Panc1 (cell line): ENCODE measurements at regions not wholly inside any gene's neighbourhood (a gene's known extent, or its start where the extent isn't known, plus 50 kb on each side); places are given as distances from the start of the nearest gene placed in this dataset.

Source experiments
- CTCF ChIP-seq: fragments of 450-650 bp; IDR thresholded peaks from 2 replicates; pipeline ENCODE4 v1.5.1; 2017; ENCODE audit warnings: mild to moderate bottlenecking
- POLR2AphosphoS5 ChIP-seq: IDR thresholded peaks from 2 replicates; pipeline ENCODE4 v1.6.1; 2012; ENCODE audit warnings: mild to moderate bottlenecking, low read depth, low read length, moderate library complexity
- SIN3A ChIP-seq: IDR thresholded peaks from 2 replicates; pipeline ENCODE4 v1.6.1; 2012; ENCODE audit warnings: low read depth, mild to moderate bottlenecking, low read length, moderate library complexity, borderline replicate concordance; ENCODE audit not compliant: insufficient read depth
- TCF7L2 ChIP-seq: IDR thresholded peaks from 2 replicates; pipeline ENCODE4 v1.6.1; 2011; ENCODE audit warnings: mild to moderate bottlenecking, low read depth, low read length, inconsistent platforms

DNA sequence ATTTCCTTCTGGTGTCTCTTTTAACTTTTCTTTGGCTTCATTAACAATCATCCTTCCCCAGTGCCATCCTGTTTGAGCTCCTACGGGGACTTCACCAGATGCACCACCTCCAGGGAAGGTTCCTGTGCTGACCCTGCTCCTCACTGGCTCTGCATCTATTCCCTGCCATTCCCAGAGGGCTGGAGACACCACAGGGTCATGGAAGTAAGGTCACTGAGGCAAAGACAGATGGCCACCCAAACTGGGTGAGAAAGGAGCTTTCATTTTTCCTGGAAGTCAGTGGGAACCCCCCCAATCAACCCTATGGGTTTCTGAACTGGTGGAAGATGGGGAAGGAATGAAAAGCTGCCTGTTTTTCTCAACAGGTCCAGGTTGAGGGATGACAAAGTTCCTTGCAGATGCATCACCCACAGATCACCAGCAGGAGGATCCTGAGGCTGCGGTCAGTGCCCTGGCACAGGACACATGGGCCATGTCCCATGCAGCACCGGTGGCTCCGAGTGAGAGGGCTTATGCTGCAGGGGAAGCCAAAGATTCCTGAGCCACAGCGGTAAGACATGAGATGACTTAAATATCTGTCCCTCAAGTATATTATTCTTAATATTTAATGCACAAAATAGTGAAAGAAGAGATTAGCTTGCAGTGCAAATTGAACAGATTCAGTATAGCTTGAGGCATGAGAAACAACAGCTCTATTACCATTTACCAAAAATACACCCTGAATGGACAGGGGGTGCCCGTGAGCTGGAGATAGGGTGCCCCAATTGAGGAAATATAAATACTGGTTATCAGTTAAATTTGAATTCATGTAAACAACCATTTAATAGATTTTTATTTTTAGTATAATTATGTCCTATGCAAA, 73.0 kb upstream of the VPREB1 start:
- TF ChIP-seq CTCF (peak; percentile 58), SIN3A (no peak), POLR2AphosphoS5 (no peak), TCF7L2 (no peak)
